Activated naive CD8-positive, alpha-beta T cell treated with anti-CD3 and anti-CD28 coated beads, Interleukin-2, amount 50 U/mL, for 16 hours (primary cell): ENCODE measurements at regions not wholly inside any gene's neighbourhood (a gene's known extent, or its start where the extent isn't known, plus 50 kb on each side); places are given as distances from the start of the nearest gene placed in this dataset.

Experiments used
- DNase-seq: peaks from one replicate; pipeline ENCODE4 v3.0.0-alpha.2; 2020; ENCODE audit warnings: low read depth, low spot score

DNA sequence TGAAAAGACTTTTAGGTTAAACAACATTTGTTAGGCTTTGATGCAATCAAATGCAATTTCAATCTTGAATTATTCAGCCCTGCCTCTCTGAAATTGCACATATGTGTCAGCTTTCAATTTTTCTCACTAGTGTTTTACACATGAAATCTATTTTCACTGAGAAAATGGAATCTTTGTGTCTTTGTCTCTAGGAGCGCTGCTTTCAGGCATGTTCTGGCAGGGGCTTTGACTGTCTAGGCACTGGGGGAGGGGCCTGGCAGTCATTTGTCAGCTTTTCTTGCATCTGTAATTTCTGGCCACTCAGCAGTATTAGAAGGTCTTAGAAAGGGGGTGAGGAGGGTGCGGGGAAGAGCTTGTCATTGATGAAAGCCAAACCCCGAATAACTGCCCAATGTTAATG is 264.4 kb downstream of the PTPRC start:
- DNase-seq: no peak

DNA sequence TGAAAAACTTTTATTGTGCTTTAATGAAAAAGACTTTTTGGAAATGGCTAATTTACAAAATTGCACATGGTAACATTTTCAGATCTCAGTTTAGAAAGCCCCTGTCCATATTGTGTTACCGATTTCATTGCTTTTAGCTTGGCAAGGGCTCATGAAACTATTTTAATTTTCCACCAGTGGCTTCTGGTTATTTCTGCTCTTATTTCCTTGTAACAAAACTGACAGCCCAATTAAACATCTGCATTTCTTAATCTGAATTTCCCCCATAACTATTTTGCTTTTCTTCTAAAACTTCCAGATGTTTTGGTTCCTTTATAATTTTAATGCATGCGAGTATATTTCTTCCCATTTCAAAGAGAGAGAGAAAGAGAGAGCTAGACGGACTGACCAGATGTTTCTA is 264.8 kb downstream of the PTPRC start:
- DNase-seq: no peak

GRCh38 chr1:198904321-198904720 is 265.5 kb downstream of the PTPRC start:
- DNase-seq: no peak

- DNase-seq: no peak
Observed at GRCh38 chr1:198906739-198907422, 268.0 kb downstream of the PTPRC start.

DNA sequence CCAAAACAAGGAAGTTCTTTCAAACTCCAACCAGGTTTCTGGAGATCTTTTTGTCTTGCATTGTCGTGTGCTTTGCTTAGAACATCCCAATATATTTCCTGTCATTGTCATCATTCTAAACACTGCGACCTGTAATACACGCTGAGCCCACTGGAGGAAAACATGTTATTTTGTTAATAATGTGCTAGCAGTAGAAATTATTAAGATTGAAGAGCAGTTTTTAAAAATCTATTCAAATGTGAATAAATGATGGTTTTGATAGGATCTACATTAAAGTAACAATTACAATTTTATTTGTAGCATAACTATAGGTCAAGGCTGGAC is 268.5 kb downstream of the PTPRC start:
- no peak for DNase-seq

DNA sequence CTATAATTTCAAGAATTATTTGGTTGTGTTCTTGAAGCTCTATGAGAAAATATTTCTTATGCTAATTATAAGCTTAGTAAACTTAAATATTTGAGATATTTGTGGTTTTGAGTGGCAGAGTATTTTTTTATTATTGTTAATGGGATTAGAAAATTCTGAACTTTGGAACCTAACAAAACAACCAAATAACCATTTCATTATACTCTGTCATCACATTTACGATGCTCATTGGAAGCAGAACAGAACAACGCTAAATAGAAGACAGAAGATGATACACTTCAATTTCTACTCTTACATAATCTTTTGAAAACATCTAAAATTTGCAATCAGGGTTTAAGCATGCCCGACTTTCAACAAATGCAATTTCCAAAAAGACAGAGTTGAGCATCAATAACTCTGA is 270.2 kb downstream of the PTPRC start:
- no peak for DNase-seq

- DNase-seq: no peak
Observed at GRCh38 chr1:198909973-198910372, 271.1 kb downstream of the PTPRC start.

GRCh38 chr1:198910816-198911215 is 272.0 kb downstream of the PTPRC start:
- no peak for DNase-seq

DNA sequence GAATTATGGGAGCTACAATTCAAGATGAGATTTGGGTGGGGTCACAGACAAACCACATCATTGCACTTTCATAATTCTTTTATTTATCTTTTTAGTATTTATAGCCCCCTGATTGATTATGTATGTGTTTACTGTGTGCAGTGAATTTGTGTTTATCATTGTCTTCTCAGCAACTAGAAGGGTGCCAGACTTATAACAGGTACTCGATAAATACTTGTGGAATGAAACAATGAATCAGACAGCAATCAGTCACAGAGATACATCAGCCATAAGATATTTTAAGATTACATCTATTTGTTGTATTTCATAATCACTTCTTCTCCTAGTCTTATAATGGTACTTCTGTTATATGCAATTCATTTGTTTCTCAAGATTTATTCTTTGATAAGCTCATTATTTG is 273.2 kb downstream of the PTPRC start:
- DNase-seq: no peak

GRCh38 chr1:198913667-198914066 is 274.8 kb downstream of the PTPRC start:
- DNase-seq: no peak

DNA sequence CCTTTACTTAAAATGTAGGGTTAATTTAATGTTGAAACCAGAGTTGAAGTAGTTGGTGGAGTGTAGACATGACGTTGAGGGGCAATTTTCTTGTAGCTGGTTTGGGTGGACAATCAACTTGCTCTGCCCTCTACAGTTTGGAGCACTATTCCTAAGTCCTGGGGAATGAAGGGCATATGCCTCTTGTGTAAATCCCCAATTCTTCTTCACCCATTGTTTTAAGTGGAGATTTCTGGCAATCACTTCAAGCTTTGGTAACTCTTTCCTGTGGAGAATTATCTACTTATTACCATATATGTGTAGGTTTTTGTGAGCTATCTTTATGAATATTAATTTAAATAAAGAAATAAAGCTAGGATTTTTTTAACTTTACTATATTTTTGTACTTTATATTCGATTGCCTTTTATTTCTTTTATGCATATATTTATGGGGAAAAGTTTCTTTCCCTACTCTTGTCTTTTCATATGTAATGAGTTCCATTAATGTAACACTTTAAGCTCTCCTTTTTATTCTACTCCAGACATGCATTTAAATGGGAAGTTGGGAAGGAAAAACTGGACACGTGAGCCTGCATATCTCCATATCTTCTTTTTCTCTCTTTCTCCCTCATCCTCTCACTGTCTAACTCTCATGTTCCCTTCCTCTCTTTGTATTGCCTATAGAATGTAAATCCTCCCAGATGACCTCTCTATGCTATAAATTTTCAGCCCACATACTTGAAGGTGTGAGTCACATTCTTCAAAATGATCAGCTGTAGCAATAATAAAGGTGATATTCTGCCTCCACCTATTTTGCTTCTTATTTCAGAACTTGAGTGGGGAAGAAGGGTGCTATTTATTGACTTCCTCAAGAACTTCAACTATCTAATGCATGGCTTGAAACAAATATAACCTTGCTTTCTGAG is 276.7 kb downstream of the PTPRC start:
- no peak for DNase-seq

GRCh38 chr1:198917226-198917625 is 278.4 kb downstream of the PTPRC start:
- DNase-seq: no peak

- DNase-seq: no peak
Observed at GRCh38 chr1:198918920-198919319, 280.1 kb downstream of the PTPRC start.

GRCh38 chr1:198919667-198920398 is 281.0 kb downstream of the PTPRC start:
- no peak for DNase-seq

- DNase-seq: no peak
Observed at GRCh38 chr1:198922638-198923430, 284.0 kb downstream of the PTPRC start.

GRCh38 chr1:198923993-198924392 is 285.2 kb downstream of the PTPRC start:
- no peak for DNase-seq

GRCh38 chr1:198925567-198925966 is 286.7 kb downstream of the PTPRC start:
- no peak for DNase-seq

DNA sequence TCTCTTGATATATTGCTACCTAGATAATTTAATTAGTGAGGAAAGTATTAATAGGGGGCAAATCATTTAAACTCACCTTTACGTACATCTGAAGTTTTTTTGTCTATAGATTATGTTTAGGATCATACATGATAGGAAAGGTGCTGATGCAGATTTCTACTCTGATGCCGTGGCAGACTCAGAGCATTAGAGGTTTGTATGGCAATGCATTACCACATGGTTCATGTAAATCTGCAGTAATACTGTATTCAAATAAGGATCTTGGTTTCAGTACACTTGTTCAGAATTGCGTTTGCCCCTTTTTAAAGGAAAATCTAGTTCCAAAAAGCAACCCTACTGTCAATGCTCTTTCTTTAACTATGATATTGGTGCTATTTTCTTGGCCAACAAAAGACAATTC is 288.3 kb downstream of the PTPRC start:
- DNase-seq: no peak

DNA sequence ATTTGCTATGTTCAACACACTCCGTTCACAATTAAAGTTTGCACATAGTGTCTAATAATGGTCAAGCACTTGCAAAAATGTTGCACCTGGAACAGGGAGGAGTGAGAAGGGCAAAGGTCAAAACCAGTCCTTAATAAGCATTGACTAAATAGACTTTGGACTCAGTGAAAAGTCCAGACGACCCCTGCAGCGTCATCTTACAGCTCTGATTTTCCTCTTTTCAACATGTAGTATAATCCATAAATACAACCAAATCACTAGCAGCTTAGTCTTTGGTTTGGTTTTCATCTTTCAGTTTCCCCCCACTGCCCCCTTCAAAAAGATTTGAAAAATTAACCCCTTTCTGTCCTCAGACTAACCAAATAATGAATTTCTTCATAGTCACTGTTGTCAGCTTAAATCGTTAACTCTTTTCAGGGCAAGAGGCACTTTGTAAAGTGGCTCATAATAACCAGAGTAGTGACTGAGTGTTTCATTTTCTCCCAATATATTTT is 290.3 kb downstream of the PTPRC start:
- DNase-seq: no peak

DNA sequence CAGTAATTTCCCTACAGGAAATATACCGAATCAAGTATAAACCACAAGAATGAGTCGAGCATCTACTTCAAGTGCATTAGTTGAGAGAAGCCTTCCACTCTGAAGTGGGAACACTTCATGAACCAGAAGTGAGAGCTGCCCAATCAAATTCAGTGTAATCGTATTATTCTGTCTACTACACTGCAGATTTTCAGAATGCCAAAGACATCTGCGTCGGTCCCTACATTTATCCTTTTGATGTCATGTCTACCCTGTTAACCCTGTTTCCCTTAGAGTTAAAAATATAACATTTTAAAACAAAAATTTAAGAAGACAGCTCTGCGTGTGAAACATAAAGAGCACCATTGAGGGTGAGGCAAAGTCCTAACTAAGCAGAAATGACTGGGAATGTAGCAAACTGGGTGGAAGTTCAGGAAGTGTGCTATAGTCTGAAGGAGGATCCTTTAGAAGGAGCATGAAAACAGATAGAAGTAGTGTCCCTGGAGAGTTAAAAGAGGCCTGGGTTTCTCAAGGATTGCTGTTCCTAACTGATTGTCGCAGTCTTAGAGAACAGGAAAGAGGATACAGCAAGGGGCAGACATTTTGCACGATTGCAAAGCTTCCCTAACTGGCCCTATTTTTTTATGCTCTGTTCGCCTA is 291.2 kb downstream of the PTPRC start:
- no peak for DNase-seq

DNA sequence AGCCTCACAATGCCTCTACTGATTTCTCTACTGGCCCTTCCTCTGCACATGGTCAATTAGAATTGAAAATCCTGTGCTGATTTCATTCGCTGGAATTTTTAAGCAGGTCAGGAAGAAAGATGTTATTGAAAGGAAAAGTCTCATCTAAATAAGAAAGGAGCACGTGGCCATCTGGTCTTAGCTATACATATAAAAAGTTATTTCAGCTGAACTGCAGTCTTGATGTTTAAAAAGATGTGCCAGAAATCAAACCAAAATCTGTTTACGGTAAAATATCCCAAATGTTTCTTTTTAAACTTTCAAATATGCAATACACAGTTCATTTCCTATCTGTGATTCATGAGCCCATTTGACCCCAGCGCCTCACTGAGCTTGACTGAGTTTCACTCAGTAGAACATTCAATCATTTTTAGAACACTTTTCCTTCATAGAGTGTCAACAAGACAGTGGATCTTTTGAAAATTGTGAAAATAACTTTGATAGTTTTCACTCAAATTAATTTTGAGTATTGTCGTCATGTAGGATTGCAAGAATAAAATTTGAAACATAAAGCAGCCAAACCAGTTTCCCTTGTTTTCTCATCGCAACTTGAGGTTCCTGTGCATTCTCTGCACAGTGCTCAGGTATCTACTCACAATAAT is 293.6 kb downstream of the PTPRC start:
- no peak for DNase-seq
